ENCODE measurements at regions not wholly inside any gene's neighbourhood (a gene's known extent, or its start where the extent isn't known, plus 50 kb on each side); places are given as distances from the start of the nearest gene placed in this dataset.

GRCh38 chr16:59991171-59991570 lies 1257.1 kb upstream of the GOT2 start:
- no peaks in the 10 kb centered on the region for H3K27me3 ChIP-seq (ENCODE audit: insufficient read depth, low read depth)
- no peaks in the 10 kb centered on the region for H3K79me2 ChIP-seq (ENCODE audit: low read depth)
- H3K9me2 ChIP-seq (ENCODE audit: insufficient read depth), result no peaks in the 10 kb centered on the region
- no peak overlapping the region for H3K27ac ChIP-seq
- no peak for DNase-seq
- no peak overlapping the region for H3K4me2 ChIP-seq
- no peaks in the 10 kb centered on the region for H3K36me3 ChIP-seq (ENCODE audit: low read depth)
- CTCF ChIA-PET, result no interaction called here
- H3F3A ChIP-seq (ENCODE audit: insufficient read depth, low read depth), result no peaks in the 10 kb centered on the region
- H3K4me3 ChIP-seq, result no peak overlapping the region
- H4K20me1 ChIP-seq (ENCODE audit: insufficient read depth), result no peaks in the 10 kb centered on the region
- TF ChIP-seq, protein P1, sequence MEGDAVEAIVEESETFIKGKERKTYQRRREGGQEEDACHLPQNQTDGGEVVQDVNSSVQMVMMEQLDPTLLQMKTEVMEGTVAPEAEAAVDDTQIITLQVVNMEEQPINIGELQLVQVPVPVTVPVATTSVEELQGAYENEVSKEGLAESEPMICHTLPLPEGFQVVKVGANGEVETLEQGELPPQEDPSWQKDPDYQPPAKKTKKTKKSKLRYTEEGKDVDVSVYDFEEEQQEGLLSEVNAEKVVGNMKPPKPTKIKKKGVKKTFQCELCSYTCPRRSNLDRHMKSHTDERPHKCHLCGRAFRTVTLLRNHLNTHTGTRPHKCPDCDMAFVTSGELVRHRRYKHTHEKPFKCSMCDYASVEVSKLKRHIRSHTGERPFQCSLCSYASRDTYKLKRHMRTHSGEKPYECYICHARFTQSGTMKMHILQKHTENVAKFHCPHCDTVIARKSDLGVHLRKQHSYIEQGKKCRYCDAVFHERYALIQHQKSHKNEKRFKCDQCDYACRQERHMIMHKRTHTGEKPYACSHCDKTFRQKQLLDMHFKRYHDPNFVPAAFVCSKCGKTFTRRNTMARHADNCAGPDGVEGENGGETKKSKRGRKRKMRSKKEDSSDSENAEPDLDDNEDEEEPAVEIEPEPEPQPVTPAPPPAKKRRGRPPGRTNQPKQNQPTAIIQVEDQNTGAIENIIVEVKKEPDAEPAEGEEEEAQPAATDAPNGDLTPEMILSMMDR (conservative IDR thresholded peaks at IDR 0.05), result no peak
- no peak for TF ChIP-seq EZH2 (IDR thresholded peaks at IDR 0.05; ENCODE audit: low read depth)
- BruUV-seq (replicated peaks), result no TSS peak
- POLR2A ChIA-PET (ENCODE audit: unreplicated experiment), result no interaction called here
- no peaks in the 10 kb centered on the region for H3K9me3 ChIP-seq (ENCODE audit: insufficient read depth, low read depth)
- intact Hi-C loops (cut with micrococcal nuclease; ENCODE audit: unreplicated experiment), result no loop called here
- H3K4me1 ChIP-seq (replicated peaks; ENCODE audit: insufficient read depth), result no peaks in the 10 kb centered on the region
- H2AFZ ChIP-seq, result no peak overlapping the region

GRCh38 chr16:59988591-59988990 lies 1254.5 kb upstream of the GOT2 start:
- Histone ChIP-seq H3F3A (ENCODE audit: insufficient read depth, low read depth) (no peaks in the 10 kb centered on the region), H3K27me3 (ENCODE audit: insufficient read depth, low read depth) (no peaks in the 10 kb centered on the region), H3K36me3 (ENCODE audit: low read depth) (no peaks in the 10 kb centered on the region), H4K20me1 (ENCODE audit: insufficient read depth) (no peaks in the 10 kb centered on the region), H3K9me2 (ENCODE audit: insufficient read depth) (no peaks in the 10 kb centered on the region), H3K27ac (no peak overlapping the region), H3K4me1 (replicated peaks; ENCODE audit: insufficient read depth) (no peaks in the 10 kb centered on the region), H2AFZ (no peak overlapping the region), H3K4me2 (no peak overlapping the region), H3K79me2 (ENCODE audit: low read depth) (no peaks in the 10 kb centered on the region), H3K9me3 (ENCODE audit: insufficient read depth, low read depth) (no peaks in the 10 kb centered on the region), H3K4me3 (no peak overlapping the region)
- ChIA-PET CTCF (no interaction called here), POLR2A (ENCODE audit: unreplicated experiment) (no interaction called here)
- no peak for DNase-seq
- no TSS peak for BruUV-seq (replicated peaks)
- TF ChIP-seq, protein P1 (conservative IDR thresholded peaks at IDR 0.05), result no peak
- no peak for TF ChIP-seq EZH2 (IDR thresholded peaks at IDR 0.05; ENCODE audit: low read depth)
- intact Hi-C loops (cut with micrococcal nuclease; ENCODE audit: unreplicated experiment), result no loop called here

DNA sequence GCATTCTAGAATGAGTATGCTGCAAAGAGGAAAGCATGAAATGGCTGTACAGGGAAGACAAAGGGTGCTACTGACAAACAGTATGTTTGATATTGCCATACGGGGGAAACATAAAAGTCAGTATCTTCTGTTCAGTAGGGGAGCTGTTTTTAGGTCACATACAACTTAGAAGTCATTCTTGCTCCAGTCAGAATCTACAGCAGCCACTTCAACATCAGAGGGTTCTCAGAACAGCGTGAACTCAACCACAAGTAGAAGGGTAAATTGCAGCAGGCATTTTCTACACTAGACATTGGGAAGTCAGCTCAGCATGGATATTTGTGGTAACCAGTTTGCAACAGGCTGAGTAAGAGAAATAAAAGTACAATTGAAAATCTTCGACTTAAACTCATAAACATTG lies 1241.8 kb upstream of the GOT2 start:
- Histone ChIP-seq H3K9me2 (ENCODE audit: insufficient read depth) (no peaks in the 10 kb centered on the region), H3K4me2 (no peak overlapping the region; the same call in 1 of the 2 replicates), H4K20me1 (ENCODE audit: insufficient read depth) (no peaks in the 10 kb centered on the region), H2AFZ (no peak overlapping the region), H3K9me3 (ENCODE audit: insufficient read depth, low read depth) (no peaks in the 10 kb centered on the region), H3K36me3 (ENCODE audit: low read depth) (no peaks in the 10 kb centered on the region), H3K79me2 (ENCODE audit: low read depth) (no peaks in the 10 kb centered on the region), H3F3A (ENCODE audit: insufficient read depth, low read depth) (no peaks in the 10 kb centered on the region), H3K4me1 (replicated peaks; ENCODE audit: insufficient read depth) (no peaks in the 10 kb centered on the region), H3K27me3 (ENCODE audit: insufficient read depth, low read depth) (no peaks in the 10 kb centered on the region), H3K4me3 (no peak overlapping the region), H3K27ac (no peak overlapping the region)
- no peak for TF ChIP-seq EZH2 (IDR thresholded peaks at IDR 0.05; ENCODE audit: low read depth)
- TF ChIP-seq, protein P1 (conservative IDR thresholded peaks at IDR 0.05), result no peak
- no peak for DNase-seq
- no TSS peak for BruUV-seq (replicated peaks)
- ChIA-PET POLR2A (ENCODE audit: unreplicated experiment) (no interaction called here), CTCF (no interaction called here)
- intact Hi-C loops (cut with micrococcal nuclease; ENCODE audit: unreplicated experiment), result no loop called here

Measured in PC-9 (cell line).